Kidney epithelial cell (primary cell): ENCODE measurements at regions not wholly inside any gene's neighbourhood (a gene's known extent, or its start where the extent isn't known, plus 50 kb on each side); places are given as distances from the start of the nearest gene placed in this dataset.

Source experiments
- DNase-seq: peaks from one replicate; pipeline ENCODE4 v3.0.0-alpha.2; 2010; ENCODE audit warnings: low read depth
- H3K27me3 ChIP-seq: 2 replicates; pipeline ENCODE4 v1.6.0; 2011; ENCODE audit warnings: low read length; ENCODE audit not compliant: control insufficient read depth, insufficient read depth
- H3K36me3 ChIP-seq: 2 replicates; pipeline ENCODE4 v1.5.1; 2011; ENCODE audit warnings: low read length; ENCODE audit not compliant: control insufficient read depth, insufficient read depth
- H3K4me3 ChIP-seq: 2 replicates; pipeline ENCODE4 v1.5.1; 2011; ENCODE audit warnings: low read depth, mild to moderate bottlenecking, control low read depth, low read length
- CTCF ChIP-seq: IDR thresholded peaks from 2 replicates; pipeline ENCODE4 v1.5.1; 2011; ENCODE audit warnings: mild to moderate bottlenecking, moderate library complexity, low read length, control low read depth, inconsistent platforms; ENCODE audit not compliant: insufficient read depth, poor library complexity, severe bottlenecking

DNA sequence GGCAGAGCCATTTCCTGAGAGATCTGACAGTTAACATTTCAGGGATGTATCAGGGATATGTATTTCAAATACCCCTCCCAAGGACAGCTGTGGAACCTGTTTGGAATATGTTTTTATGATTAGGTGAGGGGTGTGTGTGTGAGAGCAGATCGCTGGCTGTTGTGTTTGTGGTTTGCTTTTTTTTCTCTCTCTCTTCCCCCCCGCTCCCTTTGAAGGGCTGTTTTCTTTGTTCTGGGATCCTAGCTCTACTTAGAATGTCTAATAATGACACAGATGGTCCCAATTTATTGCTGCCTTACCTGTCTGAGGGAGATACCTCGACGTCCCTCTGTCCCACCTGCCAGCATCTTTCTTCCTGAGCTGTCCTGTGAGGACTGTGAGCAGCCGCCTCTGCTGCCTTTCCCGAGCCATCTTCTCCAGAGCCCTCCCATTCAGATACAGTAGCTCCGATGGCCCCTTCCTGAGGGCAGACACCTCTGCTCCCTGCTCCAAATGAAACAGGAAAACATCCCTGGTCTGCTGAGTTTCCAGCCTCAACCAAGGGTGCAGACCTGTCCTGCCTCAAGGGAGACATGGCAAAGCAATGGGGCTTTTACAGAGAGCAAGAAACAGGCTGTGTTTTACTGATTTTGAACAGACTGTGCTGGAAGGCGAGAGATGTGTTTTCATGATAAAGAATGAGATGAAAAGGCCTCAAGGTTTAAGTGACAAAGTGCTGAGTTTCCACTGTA lies 138.0 kb upstream of the TNR start:
- no peak for TF ChIP-seq CTCF
- no peaks in the 10 kb centered on the region for H3K36me3 ChIP-seq
- no peak overlapping the region for H3K4me3 ChIP-seq
- no peak for DNase-seq
- no peaks in the 10 kb centered on the region for H3K27me3 ChIP-seq

- Histone ChIP-seq H3K4me3 (no peak overlapping the region), H3K36me3 (no peaks in the 10 kb centered on the region), H3K27me3 (no peaks in the 10 kb centered on the region)
- no peak for TF ChIP-seq CTCF
- no peak for DNase-seq
Measured at GRCh38 chr1:175878775-175879174, 135.4 kb upstream of the TNR start.

- no peak for TF ChIP-seq CTCF
- no peaks in the 10 kb centered on the region for H3K27me3 ChIP-seq
- H3K36me3 ChIP-seq, result no peaks in the 10 kb centered on the region
- no peak overlapping the region for H3K4me3 ChIP-seq
- DNase-seq, result no peak
Measured at GRCh38 chr1:175877939-175878737, 134.7 kb upstream of the TNR start.

- H3K4me3 ChIP-seq, result no peak overlapping the region
- no peaks in the 10 kb centered on the region for H3K27me3 ChIP-seq
- TF ChIP-seq CTCF, result no peak
- DNase-seq, result no peak
- no peaks in the 10 kb centered on the region for H3K36me3 ChIP-seq
Measured at GRCh38 chr1:175875556-175875955, 132.2 kb upstream of the TNR start.

DNA sequence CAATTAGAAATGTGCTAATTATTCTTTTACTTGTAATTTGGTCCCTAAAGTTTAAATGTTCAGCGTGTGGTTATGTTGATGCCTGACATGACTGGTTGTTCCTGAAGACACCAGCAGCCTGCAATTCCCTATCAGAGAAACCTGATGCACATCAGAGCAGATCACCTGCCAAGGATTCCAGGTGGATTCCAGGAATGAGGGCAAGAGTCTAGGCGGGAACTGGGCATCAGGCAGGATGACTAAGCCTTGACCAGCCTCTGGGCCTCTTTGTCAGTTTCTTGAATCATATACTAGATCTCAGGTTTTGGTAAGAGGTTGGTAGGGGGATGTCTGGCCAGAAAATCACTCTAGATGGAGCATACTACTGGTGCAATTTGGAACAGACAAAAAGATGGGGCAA lies 130.7 kb upstream of the TNR start:
- DNase-seq, result no peak
- no peaks in the 10 kb centered on the region for H3K27me3 ChIP-seq
- no peak overlapping the region for H3K4me3 ChIP-seq
- no peaks in the 10 kb centered on the region for H3K36me3 ChIP-seq
- TF ChIP-seq CTCF, result no peak
